ENCODE measurements at regions not wholly inside any gene's neighbourhood (a gene's known extent, or its start where the extent isn't known, plus 50 kb on each side); places are given as distances from the start of the nearest gene placed in this dataset.

DNA sequence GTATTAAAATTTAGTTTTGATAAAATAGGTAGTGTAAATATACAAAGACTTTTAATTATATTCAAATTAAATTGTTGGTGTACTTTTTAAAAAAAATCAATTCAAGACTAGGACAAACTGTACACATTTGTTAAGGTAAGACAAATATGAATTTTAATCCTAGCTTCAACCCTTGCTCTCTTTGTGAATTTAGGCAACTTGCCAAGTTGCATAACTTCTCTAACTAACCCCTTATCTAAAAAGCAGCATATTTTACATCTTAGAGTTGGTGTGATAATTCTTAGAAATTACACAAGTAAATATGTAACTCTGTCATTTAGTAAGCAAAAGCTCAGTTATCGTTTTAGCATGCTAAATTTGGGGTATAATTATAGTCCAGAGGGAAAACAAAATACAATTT is 78.1 kb upstream of the FSTL5 start:
- Histone ChIP-seq H3K4me2 (ENCODE audit: low read length) (no peak overlapping the region), H3K36me3 (ENCODE audit: control insufficient read depth, insufficient read depth, low read length) (no peaks in the 10 kb centered on the region), H3K27ac (no peak overlapping the region), H3K9me3 (ENCODE audit: control insufficient read depth, low read length) (no peaks in the 10 kb centered on the region), H3K4me1 (no peaks in the 10 kb centered on the region), H3K4me3 (ENCODE audit: low read depth, low read length) (no peak overlapping the region), H3K9ac (no peak overlapping the region), H3K79me2 (no peaks in the 10 kb centered on the region), H2AFZ (no peak overlapping the region), H3K27me3 (ENCODE audit: control insufficient read depth, insufficient read depth, low read length) (no peaks in the 10 kb centered on the region)
- TF ChIP-seq, protein P1, sequence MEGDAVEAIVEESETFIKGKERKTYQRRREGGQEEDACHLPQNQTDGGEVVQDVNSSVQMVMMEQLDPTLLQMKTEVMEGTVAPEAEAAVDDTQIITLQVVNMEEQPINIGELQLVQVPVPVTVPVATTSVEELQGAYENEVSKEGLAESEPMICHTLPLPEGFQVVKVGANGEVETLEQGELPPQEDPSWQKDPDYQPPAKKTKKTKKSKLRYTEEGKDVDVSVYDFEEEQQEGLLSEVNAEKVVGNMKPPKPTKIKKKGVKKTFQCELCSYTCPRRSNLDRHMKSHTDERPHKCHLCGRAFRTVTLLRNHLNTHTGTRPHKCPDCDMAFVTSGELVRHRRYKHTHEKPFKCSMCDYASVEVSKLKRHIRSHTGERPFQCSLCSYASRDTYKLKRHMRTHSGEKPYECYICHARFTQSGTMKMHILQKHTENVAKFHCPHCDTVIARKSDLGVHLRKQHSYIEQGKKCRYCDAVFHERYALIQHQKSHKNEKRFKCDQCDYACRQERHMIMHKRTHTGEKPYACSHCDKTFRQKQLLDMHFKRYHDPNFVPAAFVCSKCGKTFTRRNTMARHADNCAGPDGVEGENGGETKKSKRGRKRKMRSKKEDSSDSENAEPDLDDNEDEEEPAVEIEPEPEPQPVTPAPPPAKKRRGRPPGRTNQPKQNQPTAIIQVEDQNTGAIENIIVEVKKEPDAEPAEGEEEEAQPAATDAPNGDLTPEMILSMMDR (IDR thresholded peaks at IDR 0.05) = no peak

DNA sequence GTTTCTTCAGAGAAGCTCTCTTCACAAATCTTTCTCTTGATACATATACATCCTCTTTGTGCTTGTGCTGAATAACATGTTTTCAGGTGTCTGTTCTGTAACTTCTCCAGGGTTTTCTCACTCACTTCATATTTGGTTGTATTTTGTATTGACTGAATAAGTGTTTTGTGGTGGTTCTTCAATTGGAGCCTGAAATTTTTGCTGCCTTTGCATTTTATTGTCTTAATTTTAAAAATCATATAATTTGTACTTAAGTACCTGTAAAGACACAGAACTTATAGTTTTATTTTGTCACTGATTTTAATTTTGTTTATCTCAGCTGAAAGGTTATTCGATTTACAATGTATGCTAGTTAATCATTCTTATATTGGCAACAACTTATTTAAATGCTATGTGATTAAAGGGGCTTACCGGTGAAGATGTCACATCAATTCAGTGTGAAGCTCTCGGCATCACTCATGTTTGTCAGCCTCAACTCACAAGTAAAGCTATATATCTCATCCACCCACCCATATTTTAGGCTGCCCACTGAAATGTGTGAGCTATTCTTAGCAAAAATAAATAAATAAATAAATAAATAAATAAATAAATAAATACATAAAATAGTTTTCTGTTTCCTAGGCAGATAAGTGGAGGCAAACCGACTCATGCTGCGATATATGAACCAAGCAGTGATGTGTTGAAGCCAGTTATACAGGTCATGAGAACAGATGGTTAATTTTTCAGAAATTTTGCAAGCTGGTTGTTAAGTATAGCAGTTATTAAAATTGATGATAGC is 76.4 kb upstream of the FSTL5 start:
- no peak overlapping the region for H3K27ac ChIP-seq
- no peaks in the 10 kb centered on the region for H3K79me2 ChIP-seq

DNA sequence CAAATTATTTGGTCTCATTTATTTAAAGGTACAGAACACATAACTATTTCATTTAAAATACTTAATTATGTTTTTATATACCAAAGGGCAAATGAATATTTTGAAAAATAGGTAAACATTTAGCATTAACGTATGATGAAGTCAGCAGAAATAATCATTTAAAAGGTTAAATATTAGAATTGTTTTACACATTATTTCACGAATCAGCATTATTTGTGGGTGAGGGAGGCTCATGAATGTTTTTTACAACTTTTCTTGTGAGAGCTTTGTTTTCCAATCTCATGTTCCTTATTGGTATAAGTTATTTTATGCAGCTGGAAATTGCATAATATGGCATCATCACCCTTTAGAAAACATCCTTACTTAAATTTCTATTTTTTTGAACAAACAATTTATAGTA is 73.9 kb upstream of the FSTL5 start:
- Histone ChIP-seq H3K27ac (no peak overlapping the region), H3K79me2 (no peaks in the 10 kb centered on the region), H3K4me3 (ENCODE audit: low read depth, low read length) (no peak overlapping the region), H3K36me3 (ENCODE audit: control insufficient read depth, insufficient read depth, low read length) (no peaks in the 10 kb centered on the region), H3K4me1 (no peaks in the 10 kb centered on the region), H2AFZ (no peak overlapping the region), H3K4me2 (ENCODE audit: low read length) (no peak overlapping the region), H3K9me3 (ENCODE audit: control insufficient read depth, low read length) (no peaks in the 10 kb centered on the region), H3K27me3 (ENCODE audit: control insufficient read depth, insufficient read depth, low read length) (no peaks in the 10 kb centered on the region), H3K9ac (no peak overlapping the region)
- TF ChIP-seq, protein P1 (IDR thresholded peaks at IDR 0.05) = no peak

More for the DNA sequence above, 76.4 kb upstream of the FSTL5 start:
- Histone ChIP-seq H3K9ac (no peak overlapping the region), H3K4me1 (no peaks in the 10 kb centered on the region), H3K9me3 (ENCODE audit: control insufficient read depth, low read length) (no peaks in the 10 kb centered on the region), H3K27me3 (ENCODE audit: control insufficient read depth, insufficient read depth, low read length) (no peaks in the 10 kb centered on the region), H3K4me2 (ENCODE audit: low read length) (no peak overlapping the region), H3K36me3 (ENCODE audit: control insufficient read depth, insufficient read depth, low read length) (no peaks in the 10 kb centered on the region), H2AFZ (no peak overlapping the region), H3K4me3 (ENCODE audit: low read depth, low read length) (no peak overlapping the region)
- TF ChIP-seq, protein P1 (IDR thresholded peaks at IDR 0.05) = no peak

DNA sequence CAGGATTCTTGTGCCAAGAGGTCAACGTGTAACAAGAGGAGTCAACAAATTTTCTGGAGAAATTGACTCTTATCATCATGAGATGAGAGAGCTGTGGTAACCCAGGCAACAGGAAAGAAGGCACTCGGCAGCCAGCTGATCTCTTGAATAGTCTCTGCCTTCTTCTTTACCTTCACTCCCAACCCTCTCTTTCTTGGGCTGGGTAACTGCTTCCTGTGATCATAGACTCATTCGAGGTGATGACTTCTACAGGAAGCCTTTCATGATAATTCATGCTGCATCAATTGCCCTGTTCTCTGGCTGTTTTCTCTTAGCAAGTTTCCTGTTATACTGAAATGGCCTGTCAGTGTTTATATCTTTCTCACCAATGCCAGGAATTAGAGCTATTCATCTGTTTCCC is 70.8 kb upstream of the FSTL5 start:
- Histone ChIP-seq H3K9ac (no peak overlapping the region), H3K4me2 (ENCODE audit: low read length) (no peak overlapping the region), H3K4me3 (ENCODE audit: low read depth, low read length) (no peak overlapping the region), H3K36me3 (ENCODE audit: control insufficient read depth, insufficient read depth, low read length) (no peaks in the 10 kb centered on the region), H3K27ac (no peak overlapping the region), H2AFZ (no peak overlapping the region), H3K27me3 (ENCODE audit: control insufficient read depth, insufficient read depth, low read length) (no peaks in the 10 kb centered on the region), H3K4me1 (no peaks in the 10 kb centered on the region), H3K9me3 (ENCODE audit: control insufficient read depth, low read length) (no peaks in the 10 kb centered on the region), H3K79me2 (no peaks in the 10 kb centered on the region)
- TF ChIP-seq, protein P1 (IDR thresholded peaks at IDR 0.05) = no peak

DNA sequence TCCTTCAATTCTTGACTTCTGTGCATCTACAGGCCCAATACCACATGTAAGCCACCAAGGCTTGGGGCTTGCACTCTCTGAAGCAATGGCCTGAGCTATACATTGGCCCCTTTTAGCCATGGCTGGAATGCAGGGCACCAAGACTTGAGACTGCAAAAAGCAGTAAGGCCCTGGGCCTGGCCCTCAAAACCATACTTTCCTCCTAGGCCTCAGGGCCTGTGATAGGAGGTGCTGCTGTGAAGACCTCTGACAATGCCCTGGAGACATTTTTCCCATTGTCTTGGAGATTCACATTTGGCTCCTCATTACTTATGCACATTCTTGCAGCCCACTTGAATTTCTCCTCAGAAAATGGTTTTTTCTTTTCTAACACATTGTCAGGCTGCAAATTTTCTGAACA is 68.5 kb upstream of the FSTL5 start:
- TF ChIP-seq, protein P1 (IDR thresholded peaks at IDR 0.05) = no peak
- Histone ChIP-seq H3K27me3 (ENCODE audit: control insufficient read depth, insufficient read depth, low read length) (no peaks in the 10 kb centered on the region), H3K36me3 (ENCODE audit: control insufficient read depth, insufficient read depth, low read length) (no peaks in the 10 kb centered on the region), H3K9ac (no peak overlapping the region), H3K4me1 (no peaks in the 10 kb centered on the region), H3K4me3 (ENCODE audit: low read depth, low read length) (no peak overlapping the region), H3K27ac (no peak overlapping the region), H3K79me2 (no peaks in the 10 kb centered on the region), H3K9me3 (ENCODE audit: control insufficient read depth, low read length) (no peaks in the 10 kb centered on the region), H3K4me2 (ENCODE audit: low read length) (no peak overlapping the region), H2AFZ (no peak overlapping the region)

All from parathyroid adenoma (tissue), 2 donors.